ENCODE measurements at regions not wholly inside any gene's neighbourhood (a gene's known extent, or its start where the extent isn't known, plus 50 kb on each side); places are given as distances from the start of the nearest gene placed in this dataset.

GRCh38 chr16:66091471-66091891 is 275.0 kb upstream of the CDH5 start:
- Histone ChIP-seq H3K36me3 (ENCODE audit: control insufficient read depth, insufficient read depth, low read length) (no peaks in the 10 kb centered on the region), H3K4me1 (ENCODE audit: control insufficient read depth, extremely low read depth, insufficient read depth, low read length) (peaks cover 2% of the 10 kb centered on the region), H3K79me2 (ENCODE audit: control insufficient read depth, insufficient read depth, low read length) (no peaks in the 10 kb centered on the region), H3K4me2 (ENCODE audit: extremely low read depth, insufficient read depth, low read length) (no peak overlapping the region), H3K4me3 (replicated peaks in 1 of 4; ENCODE audit: control extremely low read depth in 1 of 4, insufficient read depth in 1 of 4, low read depth in 3 of 4, low read length in 4 of 4) (no peak overlapping the region), H4K20me1 (ENCODE audit: control insufficient read depth, extremely low read depth, insufficient read depth, low read length) (no peaks in the 10 kb centered on the region), H2AFZ (ENCODE audit: low read length) (no peak overlapping the region), H3K27me3 (ENCODE audit: control insufficient read depth, insufficient read depth, low read length) (no peaks in the 10 kb centered on the region), H3K9ac (ENCODE audit: insufficient read depth, low read length) (no peak overlapping the region), H3K27ac (ENCODE audit: insufficient read depth, low read length) (no peak overlapping the region), H3K9me3 (ENCODE audit: control insufficient read depth, insufficient read depth, low read depth, low read length) (no peaks in the 10 kb centered on the region)
- no peak for TF ChIP-seq CTCF (conservative IDR thresholded peaks at IDR 0.05 in 1 of 2, IDR thresholded peaks at IDR 0.05 in 1 of 2; ENCODE audit: low read depth in 1 of 2, low read length in 2 of 2)
- no peak for TF ChIP-seq EZH2 (IDR thresholded peaks at IDR 0.05; ENCODE audit: low read length, missing control alignments)
- DNase-seq (ENCODE audit: low read depth in 2 of 2) = peak in 1 of 2 donors; percentile 58

GRCh38 chr16:66088681-66089080 is 277.8 kb upstream of the CDH5 start:
- Histone ChIP-seq H3K9me3 (ENCODE audit: control insufficient read depth, insufficient read depth, low read depth, low read length) (no peaks in the 10 kb centered on the region), H3K27ac (ENCODE audit: insufficient read depth, low read length) (no peak overlapping the region), H3K79me2 (ENCODE audit: control insufficient read depth, insufficient read depth, low read length) (no peaks in the 10 kb centered on the region), H3K4me1 (ENCODE audit: control insufficient read depth, extremely low read depth, insufficient read depth, low read length) (peaks cover 4% of the 10 kb centered on the region), H3K27me3 (ENCODE audit: control insufficient read depth, insufficient read depth, low read length) (no peaks in the 10 kb centered on the region), H3K36me3 (ENCODE audit: control insufficient read depth, insufficient read depth, low read length) (no peaks in the 10 kb centered on the region), H2AFZ (ENCODE audit: low read length) (no peak overlapping the region), H3K4me3 (replicated peaks in 1 of 4; ENCODE audit: control extremely low read depth in 1 of 4, insufficient read depth in 1 of 4, low read depth in 3 of 4, low read length in 4 of 4) (no peak overlapping the region), H3K9ac (ENCODE audit: insufficient read depth, low read length) (no peak overlapping the region), H3K4me2 (ENCODE audit: extremely low read depth, insufficient read depth, low read length) (no peak overlapping the region), H4K20me1 (ENCODE audit: control insufficient read depth, extremely low read depth, insufficient read depth, low read length) (no peaks in the 10 kb centered on the region)
- DNase-seq (ENCODE audit: low read depth in 2 of 2) = no peak
- TF ChIP-seq EZH2 (IDR thresholded peaks at IDR 0.05; ENCODE audit: low read length, missing control alignments) (no peak), CTCF (conservative IDR thresholded peaks at IDR 0.05 in 1 of 2, IDR thresholded peaks at IDR 0.05 in 1 of 2; ENCODE audit: low read depth in 1 of 2, low read length in 2 of 2) (no peak)

GRCh38 chr16:66087308-66087707 is 279.2 kb upstream of the CDH5 start:
- Histone ChIP-seq H3K4me2 (ENCODE audit: extremely low read depth, insufficient read depth, low read length) (no peak overlapping the region), H3K9me3 (ENCODE audit: control insufficient read depth, insufficient read depth, low read depth, low read length) (no peaks in the 10 kb centered on the region), H3K27ac (ENCODE audit: insufficient read depth, low read length) (no peak overlapping the region), H2AFZ (ENCODE audit: low read length) (no peak overlapping the region), H3K36me3 (ENCODE audit: control insufficient read depth, insufficient read depth, low read length) (no peaks in the 10 kb centered on the region), H3K4me1 (ENCODE audit: control insufficient read depth, extremely low read depth, insufficient read depth, low read length) (peaks cover 4% of the 10 kb centered on the region), H3K27me3 (ENCODE audit: control insufficient read depth, insufficient read depth, low read length) (no peaks in the 10 kb centered on the region), H3K79me2 (ENCODE audit: control insufficient read depth, insufficient read depth, low read length) (no peaks in the 10 kb centered on the region), H4K20me1 (ENCODE audit: control insufficient read depth, extremely low read depth, insufficient read depth, low read length) (no peaks in the 10 kb centered on the region), H3K4me3 (replicated peaks in 1 of 4; ENCODE audit: control extremely low read depth in 1 of 4, insufficient read depth in 1 of 4, low read depth in 3 of 4, low read length in 4 of 4) (no peak overlapping the region), H3K9ac (ENCODE audit: insufficient read depth, low read length) (no peak overlapping the region)
- TF ChIP-seq EZH2 (IDR thresholded peaks at IDR 0.05; ENCODE audit: low read length, missing control alignments) (no peak), CTCF (conservative IDR thresholded peaks at IDR 0.05 in 1 of 2, IDR thresholded peaks at IDR 0.05 in 1 of 2; ENCODE audit: low read depth in 1 of 2, low read length in 2 of 2) (no peak)
- no peak for DNase-seq (ENCODE audit: low read depth in 2 of 2)
